Liver (tissue), 7 donors: ENCODE measurements at regions not wholly inside any gene's neighbourhood (a gene's known extent, or its start where the extent isn't known, plus 50 kb on each side); places are given as distances from the start of the nearest gene placed in this dataset.

ENCODE experiments used
- DNase-seq: peaks from one replicate; pipeline ENCODE4 v3.0.0-alpha.2; 2017; ENCODE audit warnings: low spot score
- H3K27ac ChIP-seq, 2 donors: one replicate each; pipeline ENCODE4 v1.7.0; 2013; ENCODE audit warnings: inconsistent platforms in 2 of 2, low read length in 2 of 2, control low read depth in 1 of 2, low read depth in 1 of 2, mild to moderate bottlenecking in 1 of 2
- H3K27me3 ChIP-seq, 4 donors: one replicate each; pipeline versions ENCODE4 v1.6.1 to v1.7.0; 2013; ENCODE audit warnings: low read length in 3 of 4, inconsistent platforms in 1 of 4, mild to moderate bottlenecking in 1 of 4, moderate library complexity in 1 of 4; ENCODE audit not compliant: control insufficient read depth in 4 of 4, insufficient read depth in 4 of 4
- H3K36me3 ChIP-seq, 4 donors: one replicate each; pipeline versions ENCODE4 v1.6.1 to v1.7.0; 2013; ENCODE audit warnings: low read length in 3 of 4, mild to moderate bottlenecking in 3 of 4, low read depth in 1 of 4, moderate library complexity in 1 of 4; ENCODE audit not compliant: control insufficient read depth in 4 of 4, insufficient read depth in 3 of 4
- H3K4me1 ChIP-seq, 4 donors: one replicate each; pipeline versions ENCODE4 v1.6.1 to v1.7.0; 2013; ENCODE audit warnings: low read length in 3 of 4, mild to moderate bottlenecking in 3 of 4, moderate library complexity in 1 of 4; ENCODE audit not compliant: control insufficient read depth in 4 of 4, insufficient read depth in 4 of 4
- H3K4me3 ChIP-seq, 3 donors: one replicate each; pipeline versions ENCODE4 v1.6.1 to v1.7.0; 2013; ENCODE audit warnings: low read length in 3 of 3, control low read depth in 1 of 3, low read depth in 1 of 3, mild to moderate bottlenecking in 1 of 3
- H3K9ac ChIP-seq, 2 donors: one replicate each; pipeline ENCODE4 v1.7.0; 2013; ENCODE audit warnings: low read length in 2 of 2, mild to moderate bottlenecking in 2 of 2, moderate library complexity in 2 of 2, control low read depth in 1 of 2, low read depth in 1 of 2
- H3K9me3 ChIP-seq, 4 donors: one replicate each; pipeline versions ENCODE4 v1.6.1 to v1.7.0; 2013; ENCODE audit warnings: low read length in 3 of 4; ENCODE audit not compliant: control insufficient read depth in 4 of 4
- ATF3 ChIP-seq: IDR thresholded peaks from 2 replicates; pipeline ENCODE4 v1.6.1; 2016; ENCODE audit warnings: antibody characterized with exemption
- EGR1 ChIP-seq, 2 donors: IDR thresholded peaks; 2 replicates each; pipeline ENCODE4 v1.6.1; 2016 to 2018; ENCODE audit warnings: antibody characterized with exemption in 2 of 2, low read depth in 2 of 2
- FOXA1 ChIP-seq: IDR thresholded peaks from 2 replicates; pipeline ENCODE4 v1.6.1; 2016; ENCODE audit warnings: antibody characterized with exemption
- FOXA2 ChIP-seq: IDR thresholded peaks from 2 replicates; pipeline ENCODE4 v1.6.1; 2016; ENCODE audit warnings: antibody characterized with exemption
- GABPA ChIP-seq, 2 donors: IDR thresholded peaks in 1 of 2; conservative IDR thresholded peaks in 1 of 2; 2 replicates each; pipeline ENCODE4 v1.6.1; 2016; ENCODE audit warnings: antibody characterized with exemption in 2 of 2, mild to moderate bottlenecking in 1 of 2, moderate library complexity in 1 of 2
- HNF4A ChIP-seq, 2 donors: conservative IDR thresholded peaks; 2 replicates each; pipeline ENCODE4 v1.6.1; 2016; ENCODE audit warnings: antibody characterized with exemption in 2 of 2, mild to moderate bottlenecking in 2 of 2
- HNF4G ChIP-seq: IDR thresholded peaks from 2 replicates; pipeline ENCODE4 v1.6.1; 2016; ENCODE audit warnings: antibody characterized with exemption
- NR2F2 ChIP-seq: IDR thresholded peaks from 2 replicates; pipeline ENCODE4 v1.6.1; 2016; ENCODE audit warnings: antibody characterized with exemption
- RAD21 ChIP-seq, 2 donors: IDR thresholded peaks; 2 replicates each; pipeline ENCODE4 v1.6.1; 2016; ENCODE audit warnings: antibody characterized with exemption in 2 of 2, mild to moderate bottlenecking in 2 of 2
- REST ChIP-seq: IDR thresholded peaks from 2 replicates; pipeline ENCODE4 v1.6.1; 2016; ENCODE audit warnings: antibody characterized with exemption, mild to moderate bottlenecking
- RXRA ChIP-seq, 2 donors: IDR thresholded peaks; 2 replicates each; pipeline ENCODE4 v1.6.1; 2017 to 2018; ENCODE audit warnings: antibody characterized with exemption in 2 of 2, mild to moderate bottlenecking in 1 of 2
- SP1 ChIP-seq: IDR thresholded peaks from 2 replicates; pipeline ENCODE4 v1.6.1; 2018; ENCODE audit warnings: antibody characterized with exemption, mild to moderate bottlenecking
- TAF1 ChIP-seq: conservative IDR thresholded peaks from 2 replicates; pipeline ENCODE4 v1.6.1; 2016; ENCODE audit warnings: antibody characterized with exemption, mild to moderate bottlenecking
- YY1 ChIP-seq: IDR thresholded peaks from 2 replicates; pipeline ENCODE4 v1.6.1; 2016; ENCODE audit warnings: antibody characterized with exemption, mild to moderate bottlenecking
- ZBTB33 ChIP-seq: IDR thresholded peaks from 2 replicates; pipeline ENCODE4 v1.6.1; 2016; ENCODE audit warnings: antibody characterized with exemption
- WGBS: extraction: QIAGEN DNeasy Blood & Tissue Kit; methylation state at CpG from one replicate; pipeline ENCODE4 v1.1.7; 2013; 5-methylcytosine and 5-hydroxymethylcytosine counted together
- donor health status: healthy.
- donor health status: healthy.
- donor health status: healthy.
- donor health status: healthy.

GRCh38 chr11:8740129-8740528, 57.5 kb downstream of the RPL27A start:
- H3K27ac ChIP-seq = no peak overlapping the region
- no peak overlapping the region for H3K4me3 ChIP-seq
- H3K9ac ChIP-seq = no peak overlapping the region
- H3K4me1 ChIP-seq = no peaks in the 10 kb centered on the region
- 94% methylated on average over 3 of the region's 3 CpGs for WGBS
- DNase-seq = no peak
- TF ChIP-seq HNF4A (conservative IDR thresholded peaks at IDR 0.05) = no peak
- TF ChIP-seq FOXA1 = no peak
- TF ChIP-seq RAD21 (IDR thresholded peaks at IDR 0.05) = no peak
- TF ChIP-seq ATF3 = no peak
- no peak for TF ChIP-seq EGR1 (IDR thresholded peaks at IDR 0.05; ENCODE audit: low read depth in 2 of 2)
- TF ChIP-seq FOXA2 = no peak
- TF ChIP-seq TAF1 = no peak
- TF ChIP-seq ZBTB33 = no peak
- TF ChIP-seq SP1 = no peak
- H3K27me3 ChIP-seq = no peaks in the 10 kb centered on the region
- H3K9me3 ChIP-seq = no peaks in the 10 kb centered on the region
- peaks cover 0 to 3% (median 2%) of the 10 kb centered on the region in 4 donors for H3K36me3 ChIP-seq

GRCh38 chr11:8744423-8744822, 61.8 kb downstream of the RPL27A start:
- DNase-seq = no peak
- H3K36me3 ChIP-seq = no peaks in the 10 kb centered on the region
- no peak overlapping the region for H3K27ac ChIP-seq
- no peaks in the 10 kb centered on the region for H3K9me3 ChIP-seq
- TF ChIP-seq FOXA2 (no peak), ZBTB33 (no peak), RAD21 (IDR thresholded peaks at IDR 0.05) (no peak), HNF4G (no peak), YY1 (no peak), RXRA (IDR thresholded peaks at IDR 0.05) (no peak), REST (no peak), FOXA1 (no peak), ATF3 (no peak), NR2F2 (no peak), GABPA (IDR thresholded peaks at IDR 0.05 in 1 of 2, conservative IDR thresholded peaks at IDR 0.05 in 1 of 2) (no peak), EGR1 (IDR thresholded peaks at IDR 0.05; ENCODE audit: low read depth in 2 of 2) (no peak), HNF4A (conservative IDR thresholded peaks at IDR 0.05) (no peak)
- no peaks in the 10 kb centered on the region for H3K27me3 ChIP-seq
- peaks cover under 1 to 14% (median 8%) of the 10 kb centered on the region in 4 donors for H3K4me1 ChIP-seq
- no peak overlapping the region for H3K9ac ChIP-seq
- 95% methylated on average over 1 of the region's 1 CpG for WGBS
- H3K4me3 ChIP-seq = no peak overlapping the region
